Fibroblast of lung (primary cell): ENCODE measurements at regions not wholly inside any gene's neighbourhood (a gene's known extent, or its start where the extent isn't known, plus 50 kb on each side); places are given as distances from the start of the nearest gene placed in this dataset.

Experiments
- DNase-seq, 2 donors: peaks; one replicate each; pipeline versions ENCODE4 v3.0.0 to v3.0.0-alpha.2; 2010; ENCODE audit warnings: low read depth in 2 of 2
- H2AFZ ChIP-seq: 2 replicates; pipeline ENCODE4 v1.5.1; 2012; ENCODE audit warnings: low read length, control low read depth, inconsistent platforms
- H3K27ac ChIP-seq: 2 replicates; pipeline ENCODE4 v1.5.1; 2011; ENCODE audit warnings: low read length, control low read depth; ENCODE audit not compliant: insufficient read depth
- H3K27me3 ChIP-seq: 2 replicates; pipeline ENCODE4 v1.5.1; 2011; ENCODE audit warnings: mild to moderate bottlenecking, low read length; ENCODE audit not compliant: control insufficient read depth, insufficient read depth
- H3K36me3 ChIP-seq: 2 replicates; pipeline ENCODE4 v1.5.1; 2011; ENCODE audit warnings: low read length; ENCODE audit not compliant: control insufficient read depth, insufficient read depth
- H3K4me1 ChIP-seq: 2 replicates; pipeline ENCODE4 v1.5.1; 2011; ENCODE audit warnings: low read length; ENCODE audit not compliant: control insufficient read depth, insufficient read depth; ENCODE audit errors: extremely low read depth
- H3K4me2 ChIP-seq: 2 replicates; pipeline ENCODE4 v1.5.1; 2011; ENCODE audit warnings: low read length, control low read depth; ENCODE audit not compliant: insufficient read depth; ENCODE audit errors: extremely low read depth
- H3K4me3 ChIP-seq, 4 experiments: fragments of 200-600 bp in 1 of 4; sonication (generic) in 1 of 4; replicated peaks in 1 of 4; 2 replicates each; pipeline ENCODE4 v1.5.1; 2011 to 2016; ENCODE audit warnings: low read length in 4 of 4, low read depth in 3 of 4, mild to moderate bottlenecking in 3 of 4, control low read depth in 2 of 4, inconsistent platforms in 1 of 4, mixed read lengths in 1 of 4; ENCODE audit not compliant: insufficient read depth in 1 of 4; ENCODE audit errors: control extremely low read depth in 1 of 4
- H3K79me2 ChIP-seq: 2 replicates; pipeline ENCODE4 v1.5.1; 2012; ENCODE audit warnings: mild to moderate bottlenecking, low read length, inconsistent platforms; ENCODE audit not compliant: control insufficient read depth, insufficient read depth
- H3K9ac ChIP-seq: 2 replicates; pipeline ENCODE4 v1.5.1; 2011; ENCODE audit warnings: mild to moderate bottlenecking, low read length, control low read depth; ENCODE audit not compliant: insufficient read depth
- H3K9me3 ChIP-seq: 2 replicates; pipeline ENCODE4 v1.5.1; 2012; ENCODE audit warnings: low read depth, low read length; ENCODE audit not compliant: control insufficient read depth, insufficient read depth
- H4K20me1 ChIP-seq: 2 replicates; pipeline ENCODE4 v1.5.1; 2011; ENCODE audit warnings: low read length; ENCODE audit not compliant: control insufficient read depth, insufficient read depth; ENCODE audit errors: extremely low read depth
- EZH2 ChIP-seq: IDR thresholded peaks from 2 replicates; pipeline ENCODE4 v1.5.1; 2012; ENCODE audit warnings: low read length, control low read depth, mild to moderate bottlenecking; ENCODE audit errors: missing control alignments
- TF ChIP-seq, protein P1 (sequence below), 2 donors: IDR thresholded peaks in 1 of 2; conservative IDR thresholded peaks in 1 of 2; 1 replicate in 1 of 2; 2 replicates in 1 of 2; pipeline ENCODE4 v1.5.1; 2011 to 2012; ENCODE audit warnings: low read length in 2 of 2, control low read depth in 1 of 2, inconsistent platforms in 1 of 2, low read depth in 1 of 2, mild to moderate bottlenecking in 1 of 2

DNA sequence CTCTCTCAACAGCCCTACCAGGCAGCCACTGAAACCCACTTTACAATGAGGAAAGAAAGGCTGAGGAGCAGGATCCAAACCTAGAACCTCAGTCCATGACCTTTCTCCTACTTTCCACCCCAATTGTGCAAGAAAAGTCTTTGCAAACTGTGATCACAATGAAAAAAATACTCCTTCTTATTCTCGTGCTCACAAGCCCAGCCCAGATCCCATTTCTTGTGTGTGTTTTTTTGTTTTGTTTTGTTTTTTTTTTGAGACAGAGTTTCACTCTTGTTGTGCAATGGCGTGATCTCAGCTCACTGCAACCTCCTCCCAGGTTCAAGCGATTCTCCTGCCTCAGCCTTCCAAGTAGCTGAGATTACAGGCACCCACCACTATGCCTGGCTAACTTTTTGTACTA, 97.7 kb downstream of the CRYAA start:
- Histone ChIP-seq H3K9me3 (peaks cover 3% of the 10 kb centered on the region), H3K27ac (no peak overlapping the region), H3K4me1 (no peaks in the 10 kb centered on the region), H3K27me3 (peaks cover 4% of the 10 kb centered on the region), H4K20me1 (no peaks in the 10 kb centered on the region), H3K4me3 (no peak overlapping the region), H3K36me3 (no peaks in the 10 kb centered on the region), H3K9ac (no peak overlapping the region), H2AFZ (no peak overlapping the region), H3K79me2 (no peaks in the 10 kb centered on the region), H3K4me2 (no peak overlapping the region)
- peak in 1 of 2 donors; percentile 8 for DNase-seq
- TF ChIP-seq, protein P1, sequence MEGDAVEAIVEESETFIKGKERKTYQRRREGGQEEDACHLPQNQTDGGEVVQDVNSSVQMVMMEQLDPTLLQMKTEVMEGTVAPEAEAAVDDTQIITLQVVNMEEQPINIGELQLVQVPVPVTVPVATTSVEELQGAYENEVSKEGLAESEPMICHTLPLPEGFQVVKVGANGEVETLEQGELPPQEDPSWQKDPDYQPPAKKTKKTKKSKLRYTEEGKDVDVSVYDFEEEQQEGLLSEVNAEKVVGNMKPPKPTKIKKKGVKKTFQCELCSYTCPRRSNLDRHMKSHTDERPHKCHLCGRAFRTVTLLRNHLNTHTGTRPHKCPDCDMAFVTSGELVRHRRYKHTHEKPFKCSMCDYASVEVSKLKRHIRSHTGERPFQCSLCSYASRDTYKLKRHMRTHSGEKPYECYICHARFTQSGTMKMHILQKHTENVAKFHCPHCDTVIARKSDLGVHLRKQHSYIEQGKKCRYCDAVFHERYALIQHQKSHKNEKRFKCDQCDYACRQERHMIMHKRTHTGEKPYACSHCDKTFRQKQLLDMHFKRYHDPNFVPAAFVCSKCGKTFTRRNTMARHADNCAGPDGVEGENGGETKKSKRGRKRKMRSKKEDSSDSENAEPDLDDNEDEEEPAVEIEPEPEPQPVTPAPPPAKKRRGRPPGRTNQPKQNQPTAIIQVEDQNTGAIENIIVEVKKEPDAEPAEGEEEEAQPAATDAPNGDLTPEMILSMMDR (conservative IDR thresholded peaks at IDR 0.05 in 1 of 2, IDR thresholded peaks at IDR 0.05 in 1 of 2; ENCODE audit: low read depth in 1 of 2, low read length in 2 of 2) = no peak
- no peak for TF ChIP-seq EZH2

DNA sequence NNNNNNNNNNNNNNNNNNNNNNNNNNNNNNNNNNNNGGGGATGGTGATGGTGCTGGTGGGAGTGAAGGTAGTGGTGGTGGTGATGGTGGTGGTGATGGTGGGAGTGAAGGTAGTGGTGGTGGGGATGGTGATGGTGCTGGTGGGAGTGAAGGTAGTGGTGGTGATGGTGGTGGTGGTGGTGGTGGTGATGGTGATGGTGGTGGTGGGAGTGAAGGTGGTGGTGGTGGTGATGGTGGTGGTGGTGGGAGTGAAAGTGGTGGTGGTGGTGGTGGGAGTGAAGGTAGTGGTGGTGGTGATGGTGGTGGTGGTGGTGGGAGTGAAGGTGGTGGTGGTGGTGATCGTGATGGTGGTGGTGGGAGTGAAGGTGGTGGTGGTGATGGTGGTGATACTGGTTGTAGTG, 93.6 kb downstream of the CRYAA start:
- Histone ChIP-seq H3K9ac (no peak overlapping the region), H2AFZ (no peak overlapping the region), H4K20me1 (no peaks in the 10 kb centered on the region), H3K4me1 (no peaks in the 10 kb centered on the region), H3K4me3 (no peak overlapping the region), H3K9me3 (peaks cover 3% of the 10 kb centered on the region), H3K27me3 (no peaks in the 10 kb centered on the region), H3K36me3 (no peaks in the 10 kb centered on the region), H3K79me2 (no peaks in the 10 kb centered on the region), H3K4me2 (no peak overlapping the region), H3K27ac (no peak overlapping the region)
- DNase-seq = peak in 1 of 2 donors; percentile 15
- TF ChIP-seq, protein P1 (conservative IDR thresholded peaks at IDR 0.05 in 1 of 2, IDR thresholded peaks at IDR 0.05 in 1 of 2; ENCODE audit: low read depth in 1 of 2, low read length in 2 of 2) = no peak
- no peak for TF ChIP-seq EZH2
